Lower leg skin (tissue), 3 donors: ENCODE measurements at regions not wholly inside any gene's neighbourhood (a gene's known extent, or its start where the extent isn't known, plus 50 kb on each side); places are given as distances from the start of the nearest gene placed in this dataset.

ENCODE experiments used
- POLR2A ChIP-seq, 2 donors: fragments of 450-650 bp; IDR thresholded peaks; one replicate each; pipeline ENCODE4 v1.6.1; 2016 to 2017; ENCODE audit warnings: antibody characterized with exemption in 2 of 2, mild to moderate bottlenecking in 1 of 2, moderate library complexity in 1 of 2
- TF ChIP-seq, protein P1 (sequence below), 3 donors: fragments of 450-650 bp; IDR thresholded peaks; one replicate each; pipeline ENCODE4 v1.5.1; 2016; ENCODE audit warnings: antibody characterized with exemption in 3 of 3, mild to moderate bottlenecking in 3 of 3, moderate library complexity in 2 of 3

DNA sequence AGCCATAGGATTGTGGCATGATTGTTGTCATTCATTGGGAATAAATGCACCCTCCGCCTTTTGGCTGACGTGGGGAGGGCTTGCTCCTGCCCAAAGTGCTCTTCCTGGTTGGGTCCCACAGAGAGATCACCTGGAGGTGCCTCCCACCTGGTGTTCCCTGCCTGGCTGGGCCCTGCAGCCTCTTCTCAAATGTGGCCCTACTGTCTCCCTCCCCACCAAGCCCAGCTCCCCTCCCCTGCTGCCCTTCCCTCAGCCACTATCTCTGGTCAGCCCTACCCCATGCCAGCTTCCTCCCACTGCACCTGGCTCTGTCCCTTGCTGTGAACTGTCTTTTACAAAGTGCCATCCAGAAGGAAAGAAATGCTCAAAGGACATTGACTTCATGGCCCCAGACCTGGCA lies 173.4 kb downstream of the GLI2 start:
- TF ChIP-seq, protein P1, sequence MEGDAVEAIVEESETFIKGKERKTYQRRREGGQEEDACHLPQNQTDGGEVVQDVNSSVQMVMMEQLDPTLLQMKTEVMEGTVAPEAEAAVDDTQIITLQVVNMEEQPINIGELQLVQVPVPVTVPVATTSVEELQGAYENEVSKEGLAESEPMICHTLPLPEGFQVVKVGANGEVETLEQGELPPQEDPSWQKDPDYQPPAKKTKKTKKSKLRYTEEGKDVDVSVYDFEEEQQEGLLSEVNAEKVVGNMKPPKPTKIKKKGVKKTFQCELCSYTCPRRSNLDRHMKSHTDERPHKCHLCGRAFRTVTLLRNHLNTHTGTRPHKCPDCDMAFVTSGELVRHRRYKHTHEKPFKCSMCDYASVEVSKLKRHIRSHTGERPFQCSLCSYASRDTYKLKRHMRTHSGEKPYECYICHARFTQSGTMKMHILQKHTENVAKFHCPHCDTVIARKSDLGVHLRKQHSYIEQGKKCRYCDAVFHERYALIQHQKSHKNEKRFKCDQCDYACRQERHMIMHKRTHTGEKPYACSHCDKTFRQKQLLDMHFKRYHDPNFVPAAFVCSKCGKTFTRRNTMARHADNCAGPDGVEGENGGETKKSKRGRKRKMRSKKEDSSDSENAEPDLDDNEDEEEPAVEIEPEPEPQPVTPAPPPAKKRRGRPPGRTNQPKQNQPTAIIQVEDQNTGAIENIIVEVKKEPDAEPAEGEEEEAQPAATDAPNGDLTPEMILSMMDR (IDR thresholded peaks at IDR 0.05), result no peak
- no peak for TF ChIP-seq POLR2A (IDR thresholded peaks at IDR 0.05)
